Lung microvascular endothelial cell (primary cell): ENCODE measurements at regions not wholly inside any gene's neighbourhood (a gene's known extent, or its start where the extent isn't known, plus 50 kb on each side); places are given as distances from the start of the nearest gene placed in this dataset.
"Not testable (repeated sequence)": the region's sequence is repeated elsewhere in the genome, so short reads cannot be mapped to it uniquely, and the experiment has no call there.

Experiments
- DNase-seq, 2 donors: peaks; one replicate each; pipeline versions ENCODE4 v3.0.0 to v3.0.0-alpha.2; 2010; ENCODE audit warnings: low read depth in 2 of 2

DNA sequence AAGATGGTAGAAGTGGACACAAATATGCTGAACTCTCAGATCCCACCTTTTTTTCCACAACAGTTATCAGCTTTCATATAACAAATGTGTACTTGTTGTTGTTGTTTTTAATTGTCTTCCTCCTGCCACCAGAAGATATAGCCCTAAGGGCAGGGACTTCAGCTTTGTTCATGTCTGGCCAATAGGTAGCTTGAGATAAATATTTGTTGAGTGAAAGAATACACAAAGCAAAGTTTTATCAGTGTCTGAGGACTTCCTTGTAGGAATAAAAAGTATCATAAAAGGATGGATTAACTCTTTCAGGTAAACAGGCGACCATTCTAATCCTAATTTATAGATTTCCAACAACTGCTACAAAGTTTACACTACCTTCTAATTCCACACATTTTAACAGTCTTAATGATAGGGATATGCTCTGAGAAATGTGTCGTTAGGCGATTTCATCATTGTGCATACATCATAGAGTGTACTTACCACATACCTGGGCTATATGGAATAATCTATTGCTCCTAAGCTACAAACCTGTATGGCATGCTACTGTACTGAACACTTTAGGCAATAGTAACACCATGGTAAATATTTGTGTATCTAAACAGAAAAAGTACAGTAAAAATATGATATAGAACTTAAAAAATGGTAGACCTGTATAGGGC, 186.1 kb downstream of the ATOH1 start:
- no peak for DNase-seq

DNA sequence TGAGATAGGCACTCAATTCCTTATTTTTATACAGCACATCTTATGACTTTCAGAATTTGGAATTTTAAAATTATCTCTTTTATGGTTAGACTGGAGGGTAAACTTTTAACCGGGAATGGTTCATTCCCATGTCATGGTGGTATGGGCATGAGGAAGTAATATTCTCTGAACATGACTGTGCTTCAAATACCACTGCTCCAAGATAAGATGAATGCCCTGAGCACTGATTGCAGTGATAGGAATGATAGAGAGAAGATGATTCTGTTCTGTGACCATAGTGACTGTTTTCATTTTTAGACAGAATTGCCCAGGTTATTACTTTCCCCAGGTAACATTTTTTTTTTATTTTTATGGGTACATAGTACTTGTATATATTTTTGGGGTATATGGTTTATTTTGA, 187.4 kb downstream of the ATOH1 start:
- no peak for DNase-seq

DNA sequence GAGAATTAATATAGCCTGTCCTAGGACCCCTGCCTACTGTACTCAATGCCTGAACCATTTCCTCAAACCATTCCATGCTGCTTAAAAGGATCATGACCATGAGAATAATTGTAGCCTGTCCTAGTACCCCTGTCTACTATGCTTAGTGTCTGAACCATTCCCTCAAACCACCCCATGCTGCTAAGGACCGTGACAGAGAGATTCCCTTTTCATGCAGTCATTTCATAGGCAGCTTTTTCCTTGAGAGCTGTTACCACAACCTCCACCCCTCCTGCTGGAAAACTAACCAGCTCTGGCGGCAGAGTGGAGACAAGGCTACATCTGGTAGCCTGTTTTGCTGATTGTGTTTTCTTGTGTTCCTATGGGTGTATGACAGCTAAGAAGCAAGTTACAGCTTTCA, 174.9 kb upstream of the SMARCAD1 start:
- no peak for DNase-seq

DNA sequence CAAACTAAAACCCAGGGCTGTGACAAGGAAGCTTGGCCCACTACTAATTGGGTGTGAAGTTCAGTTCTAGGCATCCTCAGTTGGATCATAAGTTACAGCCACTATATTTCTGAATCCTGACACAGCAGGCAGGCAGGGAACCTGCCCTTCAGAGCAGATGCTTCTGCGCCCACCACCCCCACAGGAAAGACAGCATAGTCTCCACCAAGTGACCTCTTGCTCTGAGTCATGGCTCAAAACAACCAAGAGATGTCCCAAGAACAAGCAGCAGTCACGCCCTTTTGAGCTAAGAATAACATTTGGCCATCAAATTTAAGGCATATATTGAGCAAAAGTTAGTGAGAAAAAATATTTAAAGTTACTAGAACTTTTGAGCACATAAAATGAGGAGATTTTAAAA, 170.7 kb upstream of the SMARCAD1 start:
- DNase-seq = no peak

DNA sequence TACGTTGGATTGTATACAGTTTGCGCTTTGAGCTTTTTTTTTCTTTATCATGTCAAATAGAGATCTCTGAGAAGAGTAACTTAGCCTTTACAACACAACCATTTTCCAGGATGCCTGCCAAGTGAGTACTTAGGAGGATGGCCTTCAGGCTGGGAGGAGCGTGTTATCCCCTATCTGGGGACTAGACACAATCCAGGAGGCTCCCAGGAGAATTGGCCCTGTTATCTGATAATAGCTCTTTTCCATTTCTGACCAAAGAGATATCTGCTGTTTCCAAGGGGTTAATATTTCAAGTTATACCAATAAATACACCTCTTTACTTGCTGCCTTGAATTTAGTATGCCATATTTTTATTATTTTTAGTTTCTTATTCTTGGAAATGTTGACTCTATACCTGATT, 169.5 kb upstream of the SMARCAD1 start:
- DNase-seq = no peak

DNA sequence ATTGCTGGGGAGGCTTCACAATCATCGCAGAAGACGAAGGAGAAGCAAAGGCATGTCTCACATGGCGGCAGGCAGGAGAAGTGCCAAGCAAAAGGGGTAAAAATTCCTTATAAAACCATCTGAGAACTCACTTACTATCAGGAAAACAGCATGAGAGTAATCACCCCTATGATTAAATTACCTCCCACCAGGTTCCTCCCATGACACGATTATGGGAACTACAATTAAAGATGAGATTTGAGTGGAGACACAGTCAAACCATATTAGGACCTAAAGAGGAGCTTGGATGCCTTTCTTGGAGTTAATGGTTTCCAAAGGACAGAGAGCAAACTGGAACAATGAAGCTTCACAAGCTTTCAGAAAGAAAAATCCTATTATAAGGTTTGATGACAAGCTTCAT, 168.4 kb upstream of the SMARCAD1 start:
- no peak for DNase-seq

DNA sequence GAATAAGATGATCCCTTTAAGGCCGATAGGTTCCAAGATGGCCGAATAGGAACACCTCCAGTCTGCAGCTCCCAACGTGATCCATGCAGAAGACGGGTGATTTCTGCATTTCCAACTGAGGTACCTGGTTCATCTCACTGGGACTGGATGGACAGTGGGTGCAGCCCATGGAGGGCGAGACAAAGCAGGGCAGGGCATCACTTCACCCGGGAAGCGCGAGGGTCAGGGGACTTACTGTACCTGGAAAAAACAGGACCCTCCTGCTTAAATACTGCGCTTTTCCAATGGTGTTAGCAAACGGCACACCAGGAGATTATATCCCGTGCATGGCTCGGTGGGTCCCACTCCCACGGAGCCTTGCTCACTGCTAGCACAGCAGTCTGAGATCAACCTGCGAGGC, 163.2 kb upstream of the SMARCAD1 start:
- not testable (repeated sequence) for DNase-seq

DNA sequence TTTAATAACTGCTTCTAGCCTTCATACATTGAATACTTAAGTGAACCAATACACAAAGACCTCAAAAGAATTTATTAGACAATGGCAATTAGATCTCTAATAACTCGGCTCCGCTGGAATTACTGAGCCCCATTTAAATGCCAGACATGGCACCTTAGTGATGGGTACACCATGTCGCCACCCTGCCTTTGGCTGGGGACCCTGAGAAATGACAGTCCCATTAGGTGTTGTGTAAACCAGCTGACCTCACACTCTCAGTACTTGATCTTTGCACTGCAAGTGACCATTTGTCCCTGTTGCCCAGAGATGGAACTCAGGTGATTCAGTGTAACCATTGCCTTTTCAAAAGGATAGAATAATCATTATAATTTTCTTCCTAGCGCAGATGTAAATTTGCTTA, 144.6 kb upstream of the SMARCAD1 start:
- no peak for DNase-seq

DNA sequence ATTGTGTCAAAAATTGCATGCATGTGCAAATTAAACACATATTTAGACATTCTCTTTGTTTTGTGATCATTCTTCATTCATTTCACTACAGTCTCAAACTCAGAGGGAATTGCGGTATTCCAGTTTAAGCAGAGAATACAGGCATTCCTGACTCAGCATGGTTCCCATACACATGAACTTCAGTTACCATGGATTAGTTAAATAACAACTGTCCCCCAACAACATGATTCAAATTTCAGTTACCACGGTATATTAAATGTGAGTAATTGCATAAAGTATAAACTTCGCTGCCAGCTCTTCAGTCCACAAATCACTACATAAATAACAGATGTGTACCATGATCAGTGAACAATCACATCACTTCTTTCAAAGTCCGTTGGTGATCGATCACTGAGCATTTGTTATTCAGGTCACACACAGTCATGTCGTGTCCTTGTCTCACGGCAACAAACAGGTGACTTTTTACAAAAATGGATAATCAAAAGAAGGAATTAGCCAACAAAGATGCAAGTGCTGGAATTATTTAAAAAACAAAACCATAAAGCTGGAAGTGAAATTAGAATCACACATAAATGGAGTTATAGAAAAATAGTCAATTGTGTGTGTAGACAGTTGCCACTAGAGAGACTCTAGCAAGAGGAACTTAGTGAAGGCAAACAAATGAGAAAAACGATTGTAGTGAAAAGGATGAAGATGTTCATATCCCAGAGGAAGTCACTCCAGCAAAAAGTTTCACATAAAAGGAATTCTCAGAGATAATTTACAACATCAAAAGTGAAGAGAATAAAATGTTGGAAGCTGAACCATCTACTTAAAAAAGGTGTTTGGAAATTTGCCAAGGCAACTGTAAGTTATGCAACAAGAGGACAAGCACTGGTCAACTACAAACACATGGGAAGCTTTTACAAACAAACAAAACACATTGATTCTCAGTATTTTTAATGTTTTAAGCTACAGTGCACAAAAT, 138.6 kb upstream of the SMARCAD1 start:
- no peak for DNase-seq

DNA sequence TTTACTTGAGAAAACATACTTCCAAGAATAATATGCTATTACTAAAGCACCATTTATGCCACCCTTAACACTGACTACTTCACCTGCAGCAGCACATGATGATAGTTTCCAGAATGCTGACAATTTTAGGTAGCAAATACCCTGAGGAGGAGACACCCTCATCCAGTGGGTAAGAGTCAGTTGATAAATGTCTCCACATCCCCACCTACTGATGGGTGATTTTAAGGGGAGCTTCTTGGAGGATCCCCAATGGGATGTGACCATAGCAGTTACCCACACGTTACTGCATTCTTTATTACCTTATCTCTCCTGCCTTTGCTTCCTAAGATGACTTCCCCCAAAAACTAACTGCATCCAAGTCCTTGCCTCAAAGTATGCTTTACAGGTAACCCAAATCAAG, 131.2 kb upstream of the SMARCAD1 start:
- no peak for DNase-seq

DNA sequence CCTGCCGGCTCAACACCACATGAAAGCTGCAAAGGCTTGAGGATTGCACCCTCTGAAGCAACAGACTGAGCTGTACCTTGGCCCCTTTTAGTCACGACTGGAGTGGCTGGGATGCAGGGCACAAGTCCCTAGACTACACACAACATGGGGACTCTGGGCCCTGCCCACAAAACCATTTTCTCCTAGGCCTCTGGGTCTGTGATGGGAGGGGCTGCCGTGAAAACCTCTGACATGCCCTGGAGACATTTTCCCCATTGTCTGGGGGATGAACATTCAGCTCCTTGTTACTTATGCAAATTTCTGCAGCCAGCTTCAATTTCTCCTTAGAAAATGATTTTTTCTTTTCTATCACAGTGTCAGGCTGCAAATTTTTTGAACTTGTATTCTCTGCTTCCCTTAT, 123.5 kb upstream of the SMARCAD1 start:
- DNase-seq = no peak

DNA sequence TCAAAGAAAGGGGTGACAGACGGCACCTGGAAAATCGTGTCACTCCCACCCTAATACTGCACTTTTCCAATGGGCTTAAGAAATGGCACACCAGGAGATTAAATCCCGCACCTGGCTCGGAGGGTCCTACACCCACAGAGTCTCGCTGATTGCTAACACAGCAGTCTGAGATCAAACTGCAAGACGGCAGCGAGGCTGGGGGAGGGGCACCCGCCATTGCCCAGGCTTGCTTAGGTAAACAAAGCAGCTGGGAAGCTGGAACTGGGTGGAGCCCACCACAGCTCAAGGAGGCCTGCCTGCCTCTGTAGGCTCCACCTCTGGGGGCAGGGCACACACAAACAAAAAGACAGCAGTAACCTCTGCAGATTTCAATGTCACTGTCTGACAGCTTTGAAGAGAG, 108.5 kb upstream of the SMARCAD1 start:
- DNase-seq = not testable (repeated sequence)

DNA sequence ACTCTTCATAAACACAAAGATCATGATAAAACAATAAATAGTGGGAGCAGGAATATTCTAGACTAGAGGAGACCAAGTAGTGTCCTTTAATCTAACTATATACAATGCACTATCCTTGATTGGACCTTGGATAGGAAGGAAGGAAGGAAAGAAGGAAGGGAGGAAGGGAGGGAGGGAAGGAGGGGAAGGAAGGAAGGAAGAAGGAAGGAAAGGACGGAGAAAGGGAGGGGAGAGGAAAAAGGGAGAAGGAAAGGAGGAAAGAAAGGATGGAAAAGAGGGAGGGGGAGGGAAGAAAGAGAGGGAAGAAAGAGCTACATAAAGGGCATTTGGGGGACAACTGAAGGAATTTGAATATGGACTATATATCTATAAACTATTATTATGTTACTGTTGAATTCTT, 95.0 kb upstream of the SMARCAD1 start:
- no peak for DNase-seq

DNA sequence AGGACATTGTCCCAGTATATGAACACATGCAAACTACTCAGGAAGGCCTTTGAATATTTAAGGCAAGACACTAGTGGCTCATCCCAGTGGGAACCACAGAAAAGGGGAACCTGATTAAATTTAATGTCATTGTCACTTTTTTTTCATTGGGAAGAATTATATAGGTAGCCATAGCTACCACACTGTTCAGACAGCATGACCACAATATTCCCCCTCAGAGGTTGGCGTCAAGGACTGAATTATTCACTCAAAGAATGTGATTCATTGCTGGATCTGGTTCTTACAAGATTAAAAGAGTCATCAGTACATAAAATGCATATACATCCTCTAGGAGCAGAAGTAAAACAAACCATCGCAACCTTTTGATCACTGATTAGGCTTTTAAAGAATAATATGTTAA, 92.0 kb upstream of the SMARCAD1 start:
- DNase-seq = no peak

DNA sequence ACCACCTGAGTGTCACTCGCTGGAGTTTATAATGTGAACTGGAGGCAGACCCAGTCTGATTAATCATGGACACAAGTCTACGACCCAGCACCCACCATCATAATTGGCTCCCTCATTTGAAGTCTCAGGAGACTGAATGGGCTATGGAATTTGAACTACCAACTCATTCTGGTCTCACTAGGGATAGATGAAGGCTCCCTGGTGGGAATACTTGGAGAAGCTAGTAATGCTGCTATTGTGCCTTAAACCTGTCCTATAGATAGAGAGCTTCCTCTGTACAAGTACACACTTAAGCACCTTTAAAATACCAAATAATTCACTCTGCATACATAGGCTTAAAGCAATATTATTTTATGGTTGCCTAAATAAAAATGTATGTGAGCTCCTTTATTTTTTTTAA, 90.8 kb upstream of the SMARCAD1 start:
- no peak for DNase-seq

DNA sequence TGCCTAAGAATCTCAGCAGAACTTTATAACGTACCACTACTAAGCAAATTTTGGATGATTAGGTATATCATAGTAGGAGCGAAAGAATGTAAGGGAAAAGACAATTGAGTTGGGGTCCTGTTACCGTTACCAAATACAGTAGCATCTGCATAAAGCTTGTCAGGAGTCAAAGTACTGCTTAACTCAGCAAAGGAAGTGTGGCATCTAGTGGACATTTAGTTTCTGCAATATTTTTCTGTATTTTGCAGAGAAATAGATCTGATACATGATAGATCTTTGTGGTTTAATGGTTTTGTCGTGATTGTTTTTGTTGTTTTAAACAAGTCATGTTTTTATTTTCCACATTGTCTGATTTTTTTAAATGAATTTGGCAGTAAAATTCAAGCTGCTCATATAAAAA, 81.0 kb upstream of the SMARCAD1 start:
- DNase-seq = no peak

DNA sequence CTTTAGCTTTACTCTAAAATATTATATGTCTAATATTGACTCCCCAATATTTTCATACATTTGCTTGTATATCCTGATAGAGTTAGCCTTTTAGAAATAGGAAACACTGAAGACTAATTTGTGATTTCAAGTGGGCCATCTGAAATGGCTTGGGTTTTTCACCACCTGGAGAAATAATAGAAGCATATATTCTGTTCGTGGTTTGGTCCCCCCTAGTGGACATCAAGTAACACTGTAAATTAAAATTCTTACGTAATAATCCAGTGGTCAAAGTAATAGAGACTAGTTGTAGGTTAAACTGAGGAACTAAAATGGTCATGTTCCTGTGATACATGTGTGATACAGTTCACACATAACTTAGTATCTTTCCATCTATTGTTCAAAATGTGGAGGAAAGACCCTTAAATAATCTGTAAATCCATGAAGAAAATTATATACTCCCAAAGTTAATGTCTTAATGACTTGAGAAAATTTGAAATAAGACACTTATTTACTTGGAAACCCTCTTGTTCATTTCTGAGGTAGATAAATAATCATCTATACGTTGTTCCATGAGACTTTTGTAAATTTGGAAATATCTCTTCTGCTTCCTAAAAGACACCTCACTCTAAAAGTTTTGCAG, 79.8 kb upstream of the SMARCAD1 start:
- DNase-seq = peak; percentile 43 to 53

DNA sequence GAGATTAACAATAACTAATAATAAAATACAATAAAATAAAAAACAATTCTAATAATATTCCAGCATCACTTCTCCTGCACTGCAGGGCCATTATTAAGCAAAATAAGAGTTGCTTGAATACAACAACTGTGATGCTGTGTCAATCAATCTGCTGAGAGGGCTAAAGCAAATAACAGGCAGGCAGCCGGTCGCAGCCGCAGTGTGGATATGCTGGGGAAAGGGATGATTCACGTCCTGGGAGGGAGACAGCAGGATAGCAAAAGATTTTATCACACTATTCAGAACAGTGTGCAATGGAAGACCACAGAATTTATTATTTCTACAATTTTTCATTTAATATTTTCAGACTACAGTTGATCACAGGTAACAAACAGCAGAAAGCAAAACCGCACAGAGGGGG, 76.5 kb upstream of the SMARCAD1 start:
- peak in 1 of 2 donors; percentile 34 for DNase-seq

DNA sequence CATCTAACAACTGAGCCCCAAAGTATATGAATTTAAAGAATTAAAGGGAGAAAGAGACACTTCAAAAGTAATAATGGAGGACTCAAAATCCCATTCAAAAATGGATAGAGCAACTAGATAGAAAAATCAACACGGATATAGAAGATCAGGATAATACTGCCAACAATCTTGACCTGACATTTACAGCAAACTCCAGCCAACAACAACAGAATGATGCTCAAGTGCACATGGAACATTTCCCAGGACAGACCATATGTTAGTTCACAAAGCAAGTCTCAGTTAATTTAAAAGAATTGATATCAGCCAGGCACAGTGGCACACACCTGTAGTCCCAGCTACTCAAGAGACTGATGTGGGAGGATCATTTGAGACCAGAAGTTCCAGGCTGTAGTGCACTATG, 72.0 kb upstream of the SMARCAD1 start:
- DNase-seq = peak in 1 of 2 donors; percentile 43

DNA sequence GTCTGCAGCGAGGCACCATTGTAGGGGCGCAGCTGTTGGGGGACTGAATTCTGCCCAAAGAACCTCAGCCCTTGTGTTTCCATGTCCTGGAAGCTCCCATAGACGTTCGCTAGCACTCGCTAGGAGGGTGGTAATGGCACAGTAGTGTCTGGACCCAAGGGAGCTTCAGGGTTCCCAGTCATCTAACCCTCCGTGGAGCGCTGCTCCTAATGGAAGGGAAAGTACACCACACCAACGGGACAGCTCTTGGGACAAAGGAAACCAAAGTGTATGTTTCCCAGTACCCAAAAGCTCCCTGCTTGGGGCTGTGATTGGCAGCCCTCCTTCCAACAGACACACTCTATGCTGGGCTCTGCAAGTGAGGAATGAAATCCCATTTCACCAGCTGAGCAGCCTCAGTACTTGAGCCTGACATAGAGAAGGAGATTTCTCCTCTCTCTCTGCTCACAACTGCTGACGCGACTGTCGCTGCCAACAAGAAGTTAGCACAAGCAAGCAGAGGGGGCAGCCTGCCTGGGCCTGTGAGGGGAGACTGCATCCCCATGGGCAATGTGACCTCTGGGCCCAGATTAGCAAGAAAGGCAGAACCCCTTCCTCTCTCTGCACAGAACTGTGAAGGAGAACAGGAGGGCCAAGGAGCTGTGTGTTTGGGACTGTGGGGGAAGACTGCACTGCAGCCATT, 67.6 kb upstream of the SMARCAD1 start:
- no peak for DNase-seq

DNA sequence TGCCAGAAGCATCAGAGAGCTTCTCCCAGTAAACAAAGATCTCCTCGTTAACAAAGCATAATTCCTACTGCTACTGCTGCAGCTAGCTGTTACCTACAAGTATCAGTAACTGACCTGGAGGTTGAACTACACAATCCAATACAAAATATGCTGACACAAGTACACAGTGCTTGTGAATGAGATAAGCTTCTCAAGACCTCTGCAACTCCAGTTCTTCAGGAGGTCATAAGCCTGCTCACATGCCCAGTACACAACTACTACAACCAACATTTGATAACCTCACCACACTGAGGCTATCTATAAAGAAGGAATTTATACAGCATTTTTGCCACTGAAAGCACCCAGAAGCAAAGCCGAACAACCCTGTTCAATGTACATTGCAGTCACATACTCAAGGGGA, 66.7 kb upstream of the SMARCAD1 start:
- no peak for DNase-seq

DNA sequence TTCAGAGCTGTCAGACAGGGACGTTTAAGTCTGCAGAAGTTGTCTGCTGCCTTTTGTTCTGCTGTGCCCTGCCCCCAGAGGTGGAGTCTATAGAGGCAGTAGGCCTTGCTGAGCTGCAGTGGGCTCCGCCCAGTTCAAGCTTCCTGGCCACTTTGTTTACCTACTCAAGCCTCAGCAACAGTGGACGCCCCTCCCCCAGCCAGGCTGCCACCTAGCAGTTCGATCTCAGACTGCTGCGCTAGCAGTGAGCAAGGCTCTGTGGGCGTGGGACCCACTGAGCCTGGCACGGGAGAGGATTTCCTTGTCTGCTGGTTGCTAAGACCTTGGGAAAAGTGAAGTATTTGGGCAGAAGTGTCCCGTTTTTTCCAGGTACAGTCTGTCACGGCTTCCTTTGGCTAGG, 59.6 kb upstream of the SMARCAD1 start:
- DNase-seq = not testable (repeated sequence)
